Activated CD4-positive, CD25-positive, alpha-beta regulatory T cell treated with anti-CD3 and anti-CD28 coated beads, Interleukin-2, amount 50 U/mL, for 24 hours (primary cell): ENCODE measurements at regions not wholly inside any gene's neighbourhood (a gene's known extent, or its start where the extent isn't known, plus 50 kb on each side); places are given as distances from the start of the nearest gene placed in this dataset.

Experiments used
- ATAC-seq, 2 donors: fragments of 150-1000 bp; cut with Tn5 transposase; one replicate each; pipeline ENCODE4 v1.10.0; 2021; ENCODE audit warnings: mild to moderate bottlenecking in 1 of 2, moderate library complexity in 1 of 2

DNA sequence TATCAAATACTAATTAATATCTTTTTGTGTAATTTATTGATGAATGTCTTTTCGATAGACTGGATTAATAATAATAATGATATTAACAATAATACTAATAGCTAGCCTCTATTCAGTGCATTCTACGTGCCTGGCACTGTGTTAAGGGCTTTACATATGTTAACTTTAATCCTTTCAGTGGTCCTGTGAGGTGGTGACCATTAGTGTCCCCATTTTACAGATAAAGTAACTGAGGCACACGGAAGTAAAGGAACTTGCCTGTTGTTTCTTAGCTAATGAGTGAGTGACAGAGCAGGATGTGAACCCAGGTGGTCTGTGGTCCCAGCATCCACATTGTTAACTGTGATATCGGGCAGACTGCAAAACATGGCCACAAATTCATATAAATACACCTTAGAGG is 335.7 kb upstream of the PROX1 start:
- no peak for ATAC-seq

DNA sequence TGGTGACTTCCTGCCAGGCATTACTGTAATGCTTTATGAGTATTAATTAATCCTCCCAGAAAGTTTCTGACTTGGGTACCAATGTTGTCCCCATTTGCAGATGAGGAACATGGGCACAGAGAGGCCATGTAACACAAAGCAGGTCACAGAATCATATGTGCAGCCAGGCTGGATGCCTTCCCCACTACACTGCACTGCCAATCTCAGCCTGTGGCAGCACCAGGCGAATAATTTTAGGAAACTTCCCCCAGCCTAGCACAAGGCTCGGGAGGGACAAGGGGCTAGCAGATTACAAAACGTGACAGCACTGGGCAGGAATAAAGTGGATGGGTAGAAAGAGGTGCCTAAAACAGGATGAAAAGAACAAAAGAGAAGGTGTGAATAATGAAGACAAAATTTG is 331.7 kb upstream of the PROX1 start:
- no peak for ATAC-seq

DNA sequence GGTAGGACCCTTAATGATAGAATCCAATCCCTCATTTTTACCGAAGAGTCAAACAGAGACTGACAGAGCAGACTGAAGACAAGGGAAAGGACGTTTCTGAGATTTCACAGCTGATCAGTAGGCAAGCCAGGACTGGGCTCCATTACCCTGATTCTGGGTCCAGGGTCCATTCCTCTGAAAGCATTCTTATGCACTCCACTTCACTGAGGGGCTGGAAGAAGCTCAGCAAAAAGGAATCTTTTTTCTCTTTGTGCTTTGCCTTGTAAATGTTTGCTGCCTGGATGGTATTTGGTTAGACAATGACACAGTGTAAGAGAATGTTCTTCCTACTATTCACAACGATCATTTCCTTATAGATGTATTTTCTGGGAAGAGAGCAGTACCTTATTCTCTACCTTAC is 331.3 kb upstream of the PROX1 start:
- ATAC-seq = no peak

DNA sequence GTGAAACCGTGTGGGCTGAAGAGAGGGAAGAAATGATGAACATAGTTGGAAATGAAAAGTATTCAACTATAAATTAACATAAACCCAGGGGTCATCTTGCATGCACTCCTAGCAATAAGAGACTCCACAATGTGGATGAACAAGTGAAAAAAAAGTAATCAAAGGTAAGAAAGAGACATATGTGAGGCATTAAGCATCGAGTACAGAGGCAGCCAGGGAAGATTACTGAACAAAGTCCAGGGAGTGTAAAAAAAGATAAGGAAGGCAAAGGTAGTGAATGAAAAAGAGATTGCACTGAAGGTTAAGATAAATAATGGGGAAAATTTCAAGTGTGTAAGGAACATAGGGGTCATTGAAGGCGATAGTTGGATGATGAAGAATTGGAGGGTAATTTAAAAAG is 330.8 kb upstream of the PROX1 start:
- ATAC-seq = no peak

DNA sequence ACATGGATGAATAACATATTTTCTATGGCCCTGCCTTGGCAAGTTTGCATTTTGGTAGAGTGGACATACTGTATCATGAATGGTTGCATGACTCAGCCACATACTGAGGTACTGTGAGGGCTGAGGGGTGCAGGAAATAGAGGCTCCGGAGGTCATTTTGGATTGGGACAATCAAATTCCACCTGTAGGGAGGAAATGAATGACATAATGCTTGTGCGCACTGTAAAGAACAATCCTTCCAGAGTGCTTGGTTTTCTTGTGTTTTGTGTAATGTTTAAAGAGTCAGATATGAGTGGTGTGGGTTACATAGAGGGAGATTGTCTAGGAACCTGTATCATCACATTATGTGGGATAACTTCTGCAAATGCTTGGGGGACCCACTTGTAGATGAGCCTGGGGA is 329.9 kb upstream of the PROX1 start:
- no peak for ATAC-seq

DNA sequence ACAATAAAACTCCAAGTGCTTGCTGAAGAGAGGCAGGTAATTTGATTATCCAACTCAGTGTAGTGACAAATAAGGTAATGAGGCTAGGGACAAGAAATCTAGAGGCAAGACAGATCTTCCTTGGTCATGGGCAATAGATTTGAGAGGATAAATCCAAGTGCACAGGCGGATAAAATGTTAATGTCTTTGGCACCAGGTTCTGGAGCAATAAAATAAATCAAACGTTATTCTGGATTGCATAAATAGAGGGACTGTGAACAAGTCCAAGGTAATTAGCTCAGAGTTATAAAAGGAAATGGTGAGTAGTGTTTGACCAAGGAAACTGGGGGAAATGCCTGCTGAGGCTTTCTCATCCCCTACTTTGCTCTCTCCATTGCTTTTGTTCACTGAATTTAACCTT is 329.3 kb upstream of the PROX1 start:
- ATAC-seq = no peak

DNA sequence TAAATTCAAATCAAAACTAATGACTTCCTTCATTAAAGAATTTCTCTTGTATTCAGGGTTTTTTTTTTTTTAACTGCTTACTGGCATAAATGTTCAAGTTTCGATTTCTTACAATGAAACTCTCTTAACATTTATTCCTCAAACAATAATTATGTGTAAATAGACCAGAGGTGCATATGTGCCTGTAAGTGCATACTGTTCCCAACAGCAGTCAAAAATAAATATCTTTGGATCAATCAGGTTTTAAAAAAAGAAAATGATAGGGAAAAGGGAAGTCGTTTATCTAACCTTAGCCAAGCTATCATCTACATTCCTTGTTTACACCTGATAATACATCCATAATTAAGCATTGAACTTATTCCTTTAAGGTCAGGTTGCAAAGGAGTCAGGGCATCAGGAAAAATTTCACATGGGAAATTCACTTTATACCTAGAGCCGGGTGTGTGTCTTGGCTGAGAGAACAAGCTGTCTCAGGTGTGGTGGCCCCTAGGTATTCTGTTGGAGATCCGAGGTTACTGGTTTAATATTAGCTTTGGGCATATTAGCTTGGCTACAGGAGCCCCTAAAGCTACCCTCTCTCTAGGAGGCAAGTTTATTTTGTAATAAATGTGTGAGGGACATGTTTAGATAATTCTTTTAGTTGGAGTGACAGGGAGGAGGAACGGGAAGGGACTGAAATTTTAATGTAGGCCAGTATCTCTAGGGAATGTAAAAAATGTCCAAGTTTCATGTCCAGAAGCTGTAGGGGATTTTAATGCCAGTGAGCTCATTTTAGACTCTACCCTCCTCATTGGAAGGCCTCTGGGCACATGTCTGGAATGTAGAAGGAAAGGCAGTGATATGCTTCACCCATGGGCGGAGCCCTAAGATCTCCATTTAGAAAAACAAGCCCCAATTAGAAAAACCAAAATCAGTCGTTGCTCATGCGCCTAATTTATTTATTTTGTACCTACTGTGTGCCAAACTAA is 327.9 kb upstream of the PROX1 start:
- ATAC-seq = no peak

DNA sequence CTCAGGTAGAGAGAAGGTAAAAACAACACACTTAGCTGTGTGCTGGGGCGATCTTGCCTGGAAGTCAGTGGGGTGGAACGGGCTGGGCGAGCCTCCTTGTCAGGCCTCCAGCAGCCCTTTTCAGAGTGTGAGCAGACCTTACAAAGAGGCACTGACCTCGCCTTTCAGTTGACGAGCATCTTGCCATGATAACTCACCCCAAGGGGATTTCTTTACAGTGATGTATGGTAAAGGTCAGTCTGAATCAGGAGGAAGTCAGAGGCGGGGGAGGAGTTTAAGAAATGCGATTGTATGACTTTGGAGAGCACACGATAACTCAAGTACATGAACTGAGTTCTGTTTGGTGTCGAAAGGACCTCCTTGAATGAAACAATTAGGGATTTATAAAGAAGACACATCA is 326.5 kb upstream of the PROX1 start:
- ATAC-seq = no peak

DNA sequence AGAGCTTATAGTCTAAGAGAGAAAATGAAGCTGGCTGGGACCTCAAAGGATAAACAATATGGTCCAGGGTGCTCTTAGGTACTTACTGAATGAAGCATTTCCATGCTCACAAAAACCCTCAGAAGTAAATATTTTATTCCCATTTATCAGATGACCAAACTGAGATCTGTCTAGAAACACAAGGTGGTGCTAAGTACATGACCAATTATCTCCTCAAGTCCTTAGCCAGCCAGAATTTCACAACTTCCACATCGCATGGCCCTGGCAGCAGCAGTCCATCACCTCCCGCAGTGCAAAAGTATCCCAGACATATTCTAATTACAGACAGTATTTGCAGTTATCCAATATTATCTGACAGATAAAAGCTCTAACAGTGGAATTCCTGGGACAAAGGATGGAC is 321.7 kb upstream of the PROX1 start:
- ATAC-seq = no peak

DNA sequence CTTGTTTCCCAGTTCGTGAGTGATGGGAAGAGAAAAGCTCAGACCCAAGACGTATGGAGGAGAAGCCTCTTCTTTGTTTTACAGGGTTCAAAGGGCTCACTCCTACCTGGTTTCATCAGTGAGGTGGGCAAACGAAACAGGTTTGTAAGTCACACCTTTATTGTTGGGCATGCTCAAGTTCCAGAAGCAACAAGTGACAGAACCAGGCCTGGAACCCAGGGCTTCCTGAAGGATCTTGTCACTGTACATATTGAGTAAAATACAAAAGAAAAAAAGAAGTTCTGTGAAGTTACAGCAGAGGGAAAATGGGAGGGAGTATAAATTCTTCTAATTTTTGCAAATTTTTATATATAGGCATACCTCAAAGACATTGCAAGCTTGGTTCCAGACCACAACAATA is 320.9 kb upstream of the PROX1 start:
- ATAC-seq = no peak

DNA sequence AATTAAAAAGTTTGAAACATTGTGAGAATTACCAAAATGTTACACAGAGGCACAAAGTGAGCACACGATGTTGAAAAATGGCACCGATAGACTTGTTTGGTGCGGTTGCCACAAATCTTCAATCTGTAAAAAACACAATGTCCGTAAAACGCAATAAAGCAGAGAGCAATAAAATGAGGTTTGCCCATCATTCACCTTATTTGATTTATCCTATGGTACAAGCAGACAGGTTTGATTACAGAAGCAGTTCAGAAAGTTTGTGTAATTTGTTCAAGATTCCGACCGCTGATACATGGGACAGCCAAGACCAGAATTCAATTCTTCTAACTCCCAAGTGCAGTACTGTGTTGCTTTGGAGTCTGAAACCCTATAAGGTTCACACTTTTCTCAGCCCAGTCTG is 318.3 kb upstream of the PROX1 start:
- no peak for ATAC-seq

DNA sequence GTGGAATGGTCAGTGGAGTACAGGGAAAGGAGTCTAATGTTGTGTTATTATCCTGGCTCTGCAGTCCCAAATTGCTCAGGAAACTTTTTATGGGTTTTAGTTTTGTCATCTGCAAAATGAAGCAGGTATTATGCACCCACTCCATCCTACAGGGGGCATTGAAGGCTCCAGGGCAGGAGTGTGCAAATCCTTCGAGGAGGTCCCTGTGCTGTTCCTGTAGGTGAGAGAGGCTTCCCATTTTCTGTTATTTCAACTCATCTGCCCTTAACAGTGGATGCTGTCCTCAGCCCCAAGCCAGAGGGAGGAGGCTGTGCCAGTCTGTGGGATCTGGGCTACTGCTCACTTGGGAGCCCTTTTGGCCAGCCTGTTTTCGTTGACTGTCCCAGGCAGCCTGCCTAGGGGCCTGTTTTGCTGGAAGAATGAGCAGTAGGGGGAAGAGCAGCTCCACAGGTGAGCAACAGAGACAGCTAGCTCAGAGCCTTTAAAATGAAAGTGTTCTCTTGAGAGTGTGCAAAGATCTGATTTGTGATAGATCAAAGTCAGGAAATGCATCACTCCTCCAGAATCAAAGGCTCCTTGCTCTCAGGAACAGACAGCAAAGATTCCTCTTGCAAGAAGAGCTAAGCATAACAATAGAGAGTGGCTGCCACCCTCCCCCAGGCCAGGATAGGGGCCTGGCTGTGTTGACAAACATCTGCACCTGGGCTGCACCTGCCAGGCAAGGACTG is 317.6 kb upstream of the PROX1 start:
- no peak for ATAC-seq

DNA sequence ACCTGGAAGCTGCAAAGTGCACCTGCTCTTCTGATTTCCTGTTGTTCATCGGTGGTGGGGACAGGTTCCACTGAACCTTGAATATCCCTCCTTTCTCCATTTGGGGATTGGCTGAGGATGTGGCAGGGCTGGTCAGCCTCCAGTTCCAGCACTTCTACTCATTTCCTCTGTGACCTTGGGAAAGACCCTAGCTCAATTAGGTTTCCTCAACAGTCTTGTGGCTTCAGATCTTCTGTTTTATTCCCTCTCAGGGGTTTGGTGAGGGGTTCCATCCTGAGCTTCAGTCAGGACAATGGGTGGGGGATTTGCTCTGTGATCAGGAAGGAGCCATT is 317.1 kb upstream of the PROX1 start:
- no peak for ATAC-seq

DNA sequence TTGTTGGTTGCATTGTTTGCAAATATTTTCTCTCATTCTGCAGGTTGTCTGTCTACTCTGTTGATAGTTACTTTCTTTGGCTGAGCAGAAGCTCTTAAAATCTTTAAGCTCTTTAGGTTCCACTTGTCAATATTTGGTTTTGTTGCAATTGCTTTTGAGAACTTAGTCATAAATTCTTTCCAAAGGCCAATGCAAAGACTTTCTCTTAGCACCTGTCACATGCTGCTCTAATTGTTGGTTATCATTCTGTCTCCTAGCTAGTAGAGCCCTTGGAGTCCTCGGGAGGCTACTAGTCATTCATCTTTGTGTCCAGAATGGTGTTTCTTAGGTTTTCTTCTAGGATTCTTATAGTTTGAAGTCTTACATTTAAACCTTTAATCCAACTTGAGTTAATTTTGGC is 312.7 kb upstream of the PROX1 start:
- ATAC-seq = no peak

DNA sequence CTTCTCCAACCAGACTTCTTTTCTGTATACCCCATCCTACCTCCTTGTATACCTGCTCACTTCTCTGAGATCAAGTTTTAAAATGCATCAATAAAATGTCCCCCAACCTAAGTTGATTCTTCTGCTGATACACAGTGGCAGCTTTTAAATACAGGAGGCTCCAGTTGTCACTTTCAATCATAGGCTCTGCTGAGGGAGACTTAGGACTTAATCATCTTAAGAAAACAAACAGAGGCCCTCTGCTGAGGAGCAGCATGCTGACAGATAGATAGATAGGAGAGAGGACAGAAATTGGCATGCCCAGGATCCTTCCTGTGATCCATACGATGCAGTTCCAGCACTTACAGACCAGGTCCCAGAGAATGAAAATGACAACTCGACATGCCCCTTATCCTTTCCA is 311.0 kb upstream of the PROX1 start:
- ATAC-seq = no peak

DNA sequence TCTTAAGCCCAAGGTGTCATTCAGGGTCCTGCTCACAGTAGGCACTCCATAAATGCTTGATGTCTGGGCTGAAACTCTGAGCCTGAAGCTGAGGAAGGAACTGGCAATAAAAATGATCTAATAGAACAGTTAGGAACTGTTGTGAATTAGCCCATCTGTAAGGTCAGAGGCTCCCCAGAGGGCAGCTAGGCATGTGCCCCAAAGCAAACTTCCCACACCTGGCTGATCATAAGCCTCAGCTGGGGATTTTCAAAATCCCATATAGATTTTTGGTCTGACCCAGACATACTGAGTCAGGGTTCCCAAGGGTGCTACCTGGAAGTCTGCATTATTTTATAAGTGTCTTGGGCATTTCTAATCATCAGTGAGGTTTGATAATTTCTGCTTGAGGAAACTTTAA is 309.4 kb upstream of the PROX1 start:
- ATAC-seq = no peak

DNA sequence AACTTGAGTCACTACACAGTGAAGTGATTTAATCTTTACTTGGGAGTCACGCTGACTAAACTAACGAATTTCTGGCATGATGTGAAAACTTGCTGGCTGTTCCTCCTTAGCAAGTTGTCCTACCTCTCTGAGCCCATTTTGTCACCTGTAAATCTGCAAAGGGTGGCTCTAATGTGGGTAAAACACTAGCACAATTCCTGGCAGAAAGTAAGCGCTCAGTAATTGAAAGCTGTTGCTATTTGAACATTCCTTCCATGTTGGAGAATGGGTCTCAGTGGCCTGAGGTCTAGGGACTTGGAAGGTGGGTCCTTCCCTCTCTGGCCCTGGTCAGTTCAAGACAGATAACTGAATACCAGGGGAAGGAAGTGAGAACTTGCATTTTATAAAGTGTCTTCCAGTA is 309.0 kb upstream of the PROX1 start:
- ATAC-seq = no peak

DNA sequence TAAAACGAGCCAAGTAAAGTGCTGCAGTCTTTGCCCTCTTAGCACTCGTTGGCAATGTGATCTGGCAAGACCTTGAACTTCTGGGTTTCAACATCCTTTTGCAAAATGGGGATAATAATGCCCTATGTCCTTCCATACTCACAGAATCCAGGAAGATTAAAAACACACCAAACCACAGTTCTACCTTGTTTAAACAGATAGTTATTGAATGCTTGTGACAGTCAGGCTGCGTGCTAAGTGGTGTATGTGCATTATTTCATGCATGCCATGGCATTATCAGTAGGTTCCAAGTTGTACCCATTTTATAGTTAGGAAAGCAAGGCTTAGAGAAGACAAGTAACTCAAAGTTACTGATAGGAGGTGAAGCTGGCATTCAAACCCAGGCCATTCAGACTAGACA is 308.6 kb upstream of the PROX1 start:
- no peak for ATAC-seq

DNA sequence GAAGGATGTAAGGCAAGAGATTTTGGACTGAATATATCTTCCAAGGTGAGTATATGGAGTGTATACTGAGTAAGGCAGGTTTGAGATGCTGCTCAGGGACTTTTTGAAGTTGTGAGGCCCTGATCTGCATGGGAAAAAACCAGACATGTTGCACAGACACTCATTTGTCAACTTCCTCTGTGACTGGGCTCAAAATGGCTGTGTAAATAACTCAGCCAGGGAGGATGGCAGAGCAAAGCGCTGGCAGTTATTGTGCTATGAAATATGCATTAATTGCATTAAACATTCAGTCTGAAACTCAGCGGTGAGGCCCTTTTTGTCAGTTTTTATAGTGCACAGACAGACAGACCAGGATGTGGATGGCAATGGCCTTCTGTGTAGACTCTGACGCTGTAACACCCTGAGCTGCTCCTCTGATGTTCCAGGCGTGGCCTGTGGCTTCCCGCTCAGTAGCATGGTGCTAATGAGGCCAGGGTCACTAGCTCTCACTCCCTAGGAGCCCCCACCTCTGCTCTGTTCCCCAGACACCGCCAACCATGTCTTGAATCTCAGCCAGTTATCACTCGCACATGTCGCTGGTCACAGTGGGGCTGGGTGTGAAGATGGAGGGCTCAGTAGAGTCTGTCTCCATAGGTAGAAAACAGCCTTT is 307.0 kb upstream of the PROX1 start:
- no peak for ATAC-seq

DNA sequence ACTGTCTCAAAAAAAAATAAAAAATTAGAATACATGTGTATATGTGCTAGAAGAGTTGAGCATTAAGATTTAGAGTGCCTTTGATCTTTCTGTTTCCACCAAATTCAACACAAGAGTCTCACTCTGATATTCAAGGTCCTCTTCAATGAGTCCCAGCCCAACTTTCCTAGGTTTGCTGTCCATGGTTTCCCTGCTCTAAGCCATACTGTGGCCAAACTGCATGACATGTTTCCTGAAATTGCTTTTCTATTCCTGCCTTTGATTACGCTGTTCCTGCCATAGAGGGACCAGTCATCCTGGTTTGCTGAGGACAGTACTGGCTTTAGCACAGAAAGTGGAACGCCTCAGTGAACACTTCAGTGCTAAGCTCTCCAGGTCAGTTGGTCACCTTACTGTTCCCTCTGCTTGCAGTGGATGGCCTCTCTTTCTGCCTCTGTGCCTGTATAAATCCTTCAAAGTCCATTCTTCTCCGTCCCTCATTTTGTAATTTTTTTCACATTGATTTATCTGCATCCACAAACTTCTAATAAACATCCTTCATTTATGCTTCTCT is 305.9 kb upstream of the PROX1 start:
- no peak for ATAC-seq

DNA sequence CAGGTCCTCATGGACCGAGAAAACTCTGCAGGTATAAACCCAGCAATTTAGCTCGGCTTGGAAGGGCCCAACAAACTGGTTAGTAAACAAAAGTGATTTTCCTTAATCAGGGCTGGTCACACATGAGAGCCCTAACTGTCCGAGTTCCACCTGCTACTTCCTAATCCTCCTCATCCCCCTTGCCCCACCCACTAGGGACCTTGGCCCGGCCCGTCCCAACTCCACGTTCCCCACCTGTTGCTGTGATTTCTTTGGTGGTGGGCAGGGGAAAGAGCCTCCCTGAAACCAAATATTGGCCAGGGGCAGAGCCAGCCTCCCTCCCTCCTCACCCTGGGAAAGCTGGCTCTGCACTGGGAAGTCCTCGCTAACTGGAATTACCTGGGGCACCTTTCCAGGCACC is 304.2 kb upstream of the PROX1 start:
- ATAC-seq = no peak

DNA sequence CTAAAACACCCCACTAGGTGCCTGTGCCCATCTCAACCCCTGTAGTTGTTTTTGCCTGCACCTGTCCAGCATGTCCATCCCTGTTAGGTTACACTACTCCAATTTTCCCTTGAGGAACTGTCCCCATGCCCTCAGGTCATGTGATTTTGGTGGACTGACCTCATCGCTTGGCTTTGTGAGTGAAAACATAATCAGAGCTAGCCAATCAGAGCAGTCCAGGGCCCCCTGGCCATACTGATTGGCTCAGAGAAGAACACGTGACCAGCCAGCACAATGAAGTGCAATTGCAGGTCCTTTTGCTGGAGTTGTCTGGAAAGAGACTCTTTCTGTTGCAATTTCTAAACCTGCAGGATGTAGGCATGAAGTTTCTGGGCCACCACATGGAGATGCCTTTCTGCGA is 303.3 kb upstream of the PROX1 start:
- ATAC-seq = no peak

DNA sequence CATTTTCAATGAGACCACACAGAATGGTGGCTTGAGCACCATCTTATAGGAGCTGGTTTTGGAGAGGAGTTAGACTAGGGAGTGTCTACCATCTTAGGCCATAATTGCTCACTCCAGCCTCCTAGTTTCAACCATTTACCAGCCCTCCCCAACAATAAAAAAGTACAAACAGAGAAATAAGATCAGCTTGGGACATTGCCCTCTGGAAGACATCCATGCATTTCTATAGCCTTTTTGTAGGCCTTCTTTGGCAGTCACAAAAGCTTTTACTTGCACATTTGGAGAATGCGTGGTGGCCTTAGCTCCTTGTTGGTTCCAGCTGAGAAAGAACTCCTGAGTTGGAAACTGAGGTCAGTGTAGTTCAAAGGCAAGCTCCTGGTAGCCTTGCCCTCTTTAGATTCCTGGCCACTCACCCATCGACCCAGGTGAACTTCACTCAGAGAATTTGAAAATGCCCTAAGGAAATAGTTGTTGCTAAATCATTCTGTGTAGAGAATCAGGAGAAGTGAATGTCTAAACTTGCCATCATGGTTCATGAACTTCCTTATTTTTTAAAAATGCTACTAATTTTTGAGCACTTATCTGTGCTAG is 301.7 kb upstream of the PROX1 start:
- ATAC-seq = no peak
